ENCODE measurements at regions not wholly inside any gene's neighbourhood (a gene's known extent, or its start where the extent isn't known, plus 50 kb on each side); places are given as distances from the start of the nearest gene placed in this dataset.

GRCh38 chr3:64911138-64911537, 223.3 kb upstream of the ADAMTS9 start:
- no peak for DNase-seq (ENCODE audit: low read depth)

- DNase-seq (ENCODE audit: low read depth): no peak
These were observed 222.1 kb upstream of the ADAMTS9 start for GRCh38 chr3:64909757-64910467.

- no peak for DNase-seq (ENCODE audit: low read depth)
These were observed 221.2 kb upstream of the ADAMTS9 start for GRCh38 chr3:64909011-64909410.

GRCh38 chr3:64908251-64908685, 220.5 kb upstream of the ADAMTS9 start:
- no peak for DNase-seq (ENCODE audit: low read depth)

- no peak for DNase-seq (ENCODE audit: low read depth)
These were observed 218.2 kb upstream of the ADAMTS9 start for GRCh38 chr3:64905906-64906410.

GRCh38 chr3:64903006-64903405, 215.2 kb upstream of the ADAMTS9 start:
- no peak for DNase-seq (ENCODE audit: low read depth)

- DNase-seq (ENCODE audit: low read depth): no peak
These were observed 214.3 kb upstream of the ADAMTS9 start for GRCh38 chr3:64901986-64902516.

- no peak for DNase-seq (ENCODE audit: low read depth)
These were observed 213.7 kb upstream of the ADAMTS9 start for GRCh38 chr3:64901522-64901885.

- no peak for DNase-seq (ENCODE audit: low read depth)
These were observed 213.1 kb upstream of the ADAMTS9 start for GRCh38 chr3:64900617-64901521.

GRCh38 chr3:64900156-64900555, 212.4 kb upstream of the ADAMTS9 start:
- no peak for DNase-seq (ENCODE audit: low read depth)

- no peak for DNase-seq (ENCODE audit: low read depth)
These were observed 211.1 kb upstream of the ADAMTS9 start for GRCh38 chr3:64898941-64899340.

- no peak for DNase-seq (ENCODE audit: low read depth)
These were observed 208.4 kb upstream of the ADAMTS9 start for GRCh38 chr3:64895991-64896895.

- DNase-seq (ENCODE audit: low read depth): no peak
These were observed 207.5 kb upstream of the ADAMTS9 start for GRCh38 chr3:64895106-64895990.

GRCh38 chr3:64894006-64894405, 206.2 kb upstream of the ADAMTS9 start:
- DNase-seq (ENCODE audit: low read depth): no peak

- DNase-seq (ENCODE audit: low read depth): no peak
These were observed 205.0 kb upstream of the ADAMTS9 start for GRCh38 chr3:64892671-64893309.

GRCh38 chr3:64891021-64891420, 203.2 kb upstream of the ADAMTS9 start:
- DNase-seq (ENCODE audit: low read depth): no peak

GRCh38 chr3:64890466-64890865, 202.7 kb upstream of the ADAMTS9 start:
- DNase-seq (ENCODE audit: low read depth): no peak

GRCh38 chr3:64890006-64890405, 202.2 kb upstream of the ADAMTS9 start:
- DNase-seq (ENCODE audit: low read depth): no peak

GRCh38 chr3:64888840-64889392, 201.1 kb upstream of the ADAMTS9 start:
- no peak for DNase-seq (ENCODE audit: low read depth)

GRCh38 chr3:64888165-64888564, 200.4 kb upstream of the ADAMTS9 start:
- no peak for DNase-seq (ENCODE audit: low read depth)
